HFF-Myc (cell line): ENCODE measurements at regions not wholly inside any gene's neighbourhood (a gene's known extent, or its start where the extent isn't known, plus 50 kb on each side); places are given as distances from the start of the nearest gene placed in this dataset.

Experiments
- DNase-seq: peaks from one replicate; pipeline ENCODE4 v3.0.0-alpha.2; 2011; ENCODE audit warnings: low read depth; ENCODE audit errors: extremely low read depth
- H3K4me3 ChIP-seq: replicated peaks from 2 replicates; pipeline ENCODE4 v1.5.1; 2011; ENCODE audit warnings: low read depth, mild to moderate bottlenecking, control low read depth, low read length
- CTCF ChIP-seq: IDR thresholded peaks from 2 replicates; pipeline ENCODE4 v1.5.1; 2012; ENCODE audit warnings: mild to moderate bottlenecking, low read depth, low read length, control low read depth; ENCODE audit errors: missing control alignments

- DNase-seq = peak; percentile 2
- H3K4me3 ChIP-seq = no peak overlapping the region
- TF ChIP-seq CTCF = peak; percentile 32
Observed at GRCh38 chr15:94670438-94671034, 439.2 kb downstream of the MCTP2 start.

GRCh38 chr15:94671858-94672532 is 440.6 kb downstream of the MCTP2 start:
- H3K4me3 ChIP-seq = no peak overlapping the region
- no peak for DNase-seq
- no peak for TF ChIP-seq CTCF

- H3K4me3 ChIP-seq = no peak overlapping the region
- no peak for DNase-seq
- no peak for TF ChIP-seq CTCF
Observed at GRCh38 chr15:94673801-94674200, 442.4 kb downstream of the MCTP2 start.

GRCh38 chr15:94674296-94674695 is 442.9 kb downstream of the MCTP2 start:
- no peak for TF ChIP-seq CTCF
- DNase-seq = no peak
- no peak overlapping the region for H3K4me3 ChIP-seq

GRCh38 chr15:94677202-94677790 is 445.9 kb downstream of the MCTP2 start:
- no peak for DNase-seq
- no peak overlapping the region for H3K4me3 ChIP-seq
- no peak for TF ChIP-seq CTCF

GRCh38 chr15:94682171-94682570 is 450.8 kb downstream of the MCTP2 start:
- H3K4me3 ChIP-seq = no peak overlapping the region
- no peak for DNase-seq

More at GRCh38 chr15:94682171-94682570, 450.8 kb downstream of the MCTP2 start:
- TF ChIP-seq CTCF = no peak
